ENCODE measurements at regions not wholly inside any gene's neighbourhood (a gene's known extent, or its start where the extent isn't known, plus 50 kb on each side); places are given as distances from the start of the nearest gene placed in this dataset.
"Not testable (repeated sequence)": the region's sequence is repeated elsewhere in the genome, so short reads cannot be mapped to it uniquely, and the experiment has no call there.

- not testable (repeated sequence) for TF ChIP-seq CTCF (IDR thresholded peaks at IDR 0.05); TCF7L2 (IDR thresholded peaks at IDR 0.05; ENCODE audit: low read depth, low read length); SIN3A (IDR thresholded peaks at IDR 0.05; ENCODE audit: borderline replicate concordance, insufficient read depth, low read depth, low read length)
These were observed 89.5 kb upstream of the FCGR1A start for GRCh38 chr1:149692804-149693539.

All from Panc1 (cell line).